Right lobe of liver (tissue), 6 donors: ENCODE measurements at regions not wholly inside any gene's neighbourhood (a gene's known extent, or its start where the extent isn't known, plus 50 kb on each side); places are given as distances from the start of the nearest gene placed in this dataset.
"Not testable (repeated sequence)": the region's sequence is repeated elsewhere in the genome, so short reads cannot be mapped to it uniquely, and the experiment has no call there.

ENCODE experiments used
- ATAC-seq, 4 donors: fragments of 200-7000 bp; cut with Tn5 transposase; one replicate each; pipeline ENCODE4 v1.9.1; 2020; ENCODE audit warnings: mild to moderate bottlenecking in 4 of 4, moderate library complexity in 4 of 4
- DNase-seq, 3 donors: peaks; one replicate each; pipeline ENCODE4 v3.0.0-alpha.2; 2020
- H3K27ac ChIP-seq, 3 donors: fragments of 200-600 bp; one replicate each; pipeline ENCODE4 v1.8.0; 2022
- H3K27me3 ChIP-seq, 2 donors: fragments of 200-600 bp; one replicate each; pipeline ENCODE4 v1.8.0; 2022
- H3K36me3 ChIP-seq, 4 donors: fragments of 200-600 bp; sonication (generic) in 1 of 4; one replicate each; pipeline versions ENCODE4 v1.5.1 to v1.8.0; 2017 to 2022; ENCODE audit warnings: control low read depth in 1 of 4
- H3K4me1 ChIP-seq, 4 donors: fragments of 200-600 bp; sonication (generic) in 1 of 4; one replicate each; pipeline versions ENCODE4 v1.5.1 to v1.8.0; 2017 to 2022; ENCODE audit warnings: control low read depth in 1 of 4
- H3K4me3 ChIP-seq, 3 donors: fragments of 200-600 bp; one replicate each; pipeline ENCODE4 v1.8.0; 2022
- H3K9me3 ChIP-seq, 4 donors: fragments of 200-600 bp; sonication (generic) in 1 of 4; one replicate each; pipeline versions ENCODE4 v1.5.1 to v1.8.0; 2017 to 2022; ENCODE audit warnings: control low read depth in 1 of 4
- POLR2A ChIP-seq: fragments of 450-650 bp; IDR thresholded peaks from one replicate; pipeline ENCODE4 v1.6.1; 2017; ENCODE audit warnings: antibody characterized with exemption, mild to moderate bottlenecking
- WGBS: methylation state at CpG from one replicate; pipeline ENCODE4 v1.1.6; 2018; ENCODE audit warnings: low coverage, low lambda C conversion rate; ENCODE audit not compliant: insufficient coverage; ENCODE audit errors: missing lambda C conversion rate; 5-methylcytosine and 5-hydroxymethylcytosine counted together
- intact Hi-C, 2 donors: fragments of 100-400 bp; cut with DNase I; formaldehyde crosslinking; loops; one replicate each; pipeline versions ENCODE4 v1.11.2 to v1.14.1; 2022
- TF ChIP-seq, protein P1 (sequence below), 4 donors: fragments of 200-600 bp in 3 of 4; fragments of 450-650 bp in 1 of 4; IDR thresholded peaks; one replicate each; pipeline versions ENCODE4 v1.5.1 to v1.8.0; 2016 to 2022; ENCODE audit warnings: antibody characterized with exemption in 4 of 4, mild to moderate bottlenecking in 2 of 4
- donor health status: DM: no; HTN: yes; CAD: no.
- donor health status: DM: no; HTN: no; CAD: no.
- donor health status: DM: no; HTN: no; CAD: no.
- donor health status: DM: no; HTN: yes; CAD: no.
- donor health status: DM: no; HTN: yes; CAD: no.

DNA sequence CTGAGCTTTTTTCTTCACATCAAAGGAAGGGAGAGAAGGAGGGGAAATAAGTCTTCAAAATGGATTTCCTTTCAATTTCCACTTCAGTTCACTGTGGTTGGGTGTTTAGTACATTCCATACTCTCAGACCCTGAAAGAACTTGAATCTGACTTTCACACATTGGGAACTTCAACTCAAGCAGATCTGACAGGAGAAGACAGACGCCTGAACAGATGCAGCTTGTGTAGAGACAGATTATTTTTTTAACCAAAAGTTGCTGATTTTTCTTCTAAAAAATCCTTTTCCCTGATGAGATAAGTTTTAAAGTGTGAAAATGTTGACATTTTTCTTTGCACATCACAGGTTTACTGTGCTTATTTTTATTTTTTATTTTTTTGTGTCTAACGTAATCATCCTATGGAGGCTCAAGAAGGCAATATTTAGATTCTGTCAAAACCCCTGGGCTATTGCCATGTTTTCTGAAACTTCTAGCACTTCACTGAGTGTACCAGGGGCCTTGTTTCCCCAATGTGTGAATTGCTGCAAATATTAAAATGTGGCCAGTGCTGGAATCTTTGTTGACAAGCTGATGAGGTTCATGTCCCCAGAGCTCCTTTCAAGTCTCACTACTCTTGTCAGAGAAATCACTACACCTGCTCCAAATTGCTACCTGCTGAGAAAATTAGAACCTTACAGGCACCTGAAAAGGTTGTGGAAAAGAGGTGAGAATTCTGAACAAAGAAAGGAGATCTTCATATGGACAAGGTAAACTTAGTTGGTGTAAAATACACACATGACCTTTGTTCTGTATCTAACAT lies 214.8 kb upstream of the BTBD3 start:
- intact Hi-C loops = no loop called here
- no peak overlapping the region for H3K27ac ChIP-seq
- ATAC-seq (no peak), DNase-seq (no peak)
- TF ChIP-seq, protein P1, sequence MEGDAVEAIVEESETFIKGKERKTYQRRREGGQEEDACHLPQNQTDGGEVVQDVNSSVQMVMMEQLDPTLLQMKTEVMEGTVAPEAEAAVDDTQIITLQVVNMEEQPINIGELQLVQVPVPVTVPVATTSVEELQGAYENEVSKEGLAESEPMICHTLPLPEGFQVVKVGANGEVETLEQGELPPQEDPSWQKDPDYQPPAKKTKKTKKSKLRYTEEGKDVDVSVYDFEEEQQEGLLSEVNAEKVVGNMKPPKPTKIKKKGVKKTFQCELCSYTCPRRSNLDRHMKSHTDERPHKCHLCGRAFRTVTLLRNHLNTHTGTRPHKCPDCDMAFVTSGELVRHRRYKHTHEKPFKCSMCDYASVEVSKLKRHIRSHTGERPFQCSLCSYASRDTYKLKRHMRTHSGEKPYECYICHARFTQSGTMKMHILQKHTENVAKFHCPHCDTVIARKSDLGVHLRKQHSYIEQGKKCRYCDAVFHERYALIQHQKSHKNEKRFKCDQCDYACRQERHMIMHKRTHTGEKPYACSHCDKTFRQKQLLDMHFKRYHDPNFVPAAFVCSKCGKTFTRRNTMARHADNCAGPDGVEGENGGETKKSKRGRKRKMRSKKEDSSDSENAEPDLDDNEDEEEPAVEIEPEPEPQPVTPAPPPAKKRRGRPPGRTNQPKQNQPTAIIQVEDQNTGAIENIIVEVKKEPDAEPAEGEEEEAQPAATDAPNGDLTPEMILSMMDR (IDR thresholded peaks at IDR 0.05) = no peak
- no peak for TF ChIP-seq POLR2A
- H3K9me3 ChIP-seq = no peaks in the 10 kb centered on the region
- H3K27me3 ChIP-seq = no peaks in the 10 kb centered on the region
- H3K36me3 ChIP-seq = no peaks in the 10 kb centered on the region
- H3K4me3 ChIP-seq = no peak overlapping the region
- H3K4me1 ChIP-seq = no peaks in the 10 kb centered on the region
- 61% methylated on average over 2 of the region's 2 CpGs for WGBS

DNA sequence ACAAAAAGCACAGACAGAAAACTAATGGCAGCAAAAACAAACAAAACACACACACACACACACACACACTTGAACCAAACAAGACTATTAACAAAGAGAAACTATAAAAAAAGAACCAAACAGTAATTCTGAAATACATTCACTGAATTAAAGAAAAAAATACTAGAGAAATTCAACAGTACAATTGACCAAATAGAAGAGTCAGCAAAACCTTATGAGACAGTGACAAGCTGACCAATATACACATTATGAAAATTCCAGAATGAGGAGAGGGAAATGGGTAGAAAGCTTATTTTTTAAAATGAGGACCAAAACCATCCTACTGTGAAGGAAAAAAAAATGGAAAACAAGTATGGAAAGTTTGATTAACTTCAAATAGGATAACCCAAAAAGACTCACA lies 212.2 kb upstream of the BTBD3 start:
- H3K4me3 ChIP-seq = no peak overlapping the region
- H3K9me3 ChIP-seq = no peaks in the 10 kb centered on the region
- no peaks in the 10 kb centered on the region for H3K4me1 ChIP-seq
- ATAC-seq (no peak), DNase-seq (no peak)
- no peaks in the 10 kb centered on the region for H3K36me3 ChIP-seq
- no peak overlapping the region for H3K27ac ChIP-seq
- H3K27me3 ChIP-seq = no peaks in the 10 kb centered on the region
- TF ChIP-seq, protein P1 (IDR thresholded peaks at IDR 0.05) = no peak
- no peak for TF ChIP-seq POLR2A
- intact Hi-C loops = no loop called here

DNA sequence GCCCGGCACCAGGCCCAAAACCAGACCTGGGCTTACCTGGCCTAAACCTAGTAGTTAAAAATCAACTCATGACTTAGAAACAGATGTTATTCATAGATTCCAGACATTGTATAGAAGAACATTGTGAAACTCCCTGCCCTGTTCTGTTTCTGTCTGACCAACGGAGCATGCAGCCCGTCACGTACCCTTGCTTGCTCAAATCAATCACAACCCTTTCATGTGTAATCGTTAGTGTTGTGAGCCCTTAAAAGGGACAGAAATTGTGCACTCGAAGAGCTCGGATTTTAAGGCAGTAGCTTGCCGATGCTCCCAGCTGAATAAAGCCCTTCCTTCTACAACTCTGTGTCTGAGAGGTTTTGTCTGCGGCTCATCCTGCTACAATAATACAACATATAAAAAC lies 209.5 kb upstream of the BTBD3 start:
- H3K9me3 ChIP-seq, intact Hi-C loops, H3K4me1 ChIP-seq, H3K27me3 ChIP-seq, ATAC-seq, H3K4me3 ChIP-seq, DNase-seq, H3K27ac ChIP-seq, H3K36me3 ChIP-seq: not testable (repeated sequence)
- 85% methylated on average over 9 of the region's 9 CpGs for WGBS

DNA sequence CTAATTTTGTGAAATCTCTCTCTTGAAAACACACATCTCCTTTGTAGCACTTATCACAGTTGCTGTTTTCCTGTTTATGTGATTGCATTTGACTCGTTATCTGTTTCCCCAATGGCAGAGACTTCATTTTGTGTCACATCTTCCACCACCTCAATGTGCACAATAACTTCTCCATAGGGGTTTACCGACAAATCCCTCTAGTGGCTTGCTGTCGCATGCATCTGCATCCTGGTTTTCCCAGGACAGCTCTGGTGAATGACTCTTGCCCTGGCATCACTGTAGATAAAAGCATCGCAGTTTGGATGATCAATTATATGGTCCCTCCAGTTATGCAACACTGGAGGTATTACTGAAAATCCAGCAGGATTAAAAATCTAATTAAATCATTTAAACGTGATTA lies 206.5 kb upstream of the BTBD3 start:
- 55% methylated on average over 5 of the region's 5 CpGs for WGBS
- H3K4me1 ChIP-seq = no peaks in the 10 kb centered on the region
- H3K9me3 ChIP-seq = no peaks in the 10 kb centered on the region
- H3K27me3 ChIP-seq = no peaks in the 10 kb centered on the region
- no peak for TF ChIP-seq POLR2A
- TF ChIP-seq, protein P1 (IDR thresholded peaks at IDR 0.05) = no peak
- DNase-seq = no peak
- H3K4me3 ChIP-seq = no peak overlapping the region
- intact Hi-C loops = no loop called here
- no peaks in the 10 kb centered on the region for H3K36me3 ChIP-seq
- H3K27ac ChIP-seq = no peak overlapping the region
- no peak for ATAC-seq

DNA sequence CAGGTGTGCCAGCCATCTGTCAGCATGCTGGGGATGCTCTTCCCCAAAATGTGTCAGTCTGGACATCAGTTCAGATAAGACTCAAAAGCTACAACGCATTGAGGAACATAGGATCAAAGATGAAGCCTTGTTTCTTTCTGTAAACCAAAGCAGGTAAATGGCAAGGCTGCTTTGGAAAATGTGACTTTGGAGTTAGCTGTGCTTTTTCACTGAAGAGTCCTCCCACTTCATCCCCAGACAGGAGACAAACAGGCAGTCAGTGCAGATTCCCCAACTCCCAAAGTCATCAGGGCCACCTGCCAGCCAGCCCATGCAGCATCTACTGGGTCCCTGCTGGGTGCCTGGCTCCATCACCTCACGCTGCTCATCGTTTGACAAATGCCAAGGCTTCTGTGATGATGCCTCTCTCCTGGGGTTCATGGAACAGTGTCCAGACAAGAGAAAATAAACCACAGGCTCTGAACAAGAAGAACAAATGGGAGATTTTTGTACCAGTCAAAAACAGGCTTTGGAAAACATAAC lies 205.0 kb upstream of the BTBD3 start:
- Histone ChIP-seq H3K27me3 (no peaks in the 10 kb centered on the region), H3K9me3 (no peaks in the 10 kb centered on the region), H3K4me3 (no peak overlapping the region), H3K4me1 (no peaks in the 10 kb centered on the region), H3K27ac (no peak overlapping the region), H3K36me3 (no peaks in the 10 kb centered on the region)
- intact Hi-C loops = no loop called here
- TF ChIP-seq, protein P1 (IDR thresholded peaks at IDR 0.05) = no peak
- no peak for TF ChIP-seq POLR2A
- WGBS = 43% methylated on average over 3 of the region's 3 CpGs
- DNase-seq = no peak
- no peak for ATAC-seq
